Astrocyte of the spinal cord (primary cell): ENCODE measurements at regions not wholly inside any gene's neighbourhood (a gene's known extent, or its start where the extent isn't known, plus 50 kb on each side); places are given as distances from the start of the nearest gene placed in this dataset.

Experiments
- DNase-seq: peaks from one replicate; pipeline ENCODE4 v3.0.0; 2011; ENCODE audit warnings: low read depth, low spot score
- H3K4me3 ChIP-seq: 2 replicates; pipeline ENCODE4 v1.5.1; 2011; ENCODE audit warnings: low read depth, mild to moderate bottlenecking, low read length, moderate library complexity
- in situ Hi-C: cut with HindIII; loops from 2 replicates; pipeline ENCODE4 v1.10.0; 2017; ENCODE audit warnings: low sequenced_read_pairs
- TF ChIP-seq, protein P1 (sequence below): IDR thresholded peaks from 2 replicates; pipeline ENCODE4 v1.5.1; 2012; ENCODE audit warnings: low read depth, mild to moderate bottlenecking, low read length, inconsistent platforms

GRCh38 chr3:184652465-184652864 is 59.4 kb downstream of the MAGEF1 start:
- in situ Hi-C loops, result no loop called here
- TF ChIP-seq, protein P1, sequence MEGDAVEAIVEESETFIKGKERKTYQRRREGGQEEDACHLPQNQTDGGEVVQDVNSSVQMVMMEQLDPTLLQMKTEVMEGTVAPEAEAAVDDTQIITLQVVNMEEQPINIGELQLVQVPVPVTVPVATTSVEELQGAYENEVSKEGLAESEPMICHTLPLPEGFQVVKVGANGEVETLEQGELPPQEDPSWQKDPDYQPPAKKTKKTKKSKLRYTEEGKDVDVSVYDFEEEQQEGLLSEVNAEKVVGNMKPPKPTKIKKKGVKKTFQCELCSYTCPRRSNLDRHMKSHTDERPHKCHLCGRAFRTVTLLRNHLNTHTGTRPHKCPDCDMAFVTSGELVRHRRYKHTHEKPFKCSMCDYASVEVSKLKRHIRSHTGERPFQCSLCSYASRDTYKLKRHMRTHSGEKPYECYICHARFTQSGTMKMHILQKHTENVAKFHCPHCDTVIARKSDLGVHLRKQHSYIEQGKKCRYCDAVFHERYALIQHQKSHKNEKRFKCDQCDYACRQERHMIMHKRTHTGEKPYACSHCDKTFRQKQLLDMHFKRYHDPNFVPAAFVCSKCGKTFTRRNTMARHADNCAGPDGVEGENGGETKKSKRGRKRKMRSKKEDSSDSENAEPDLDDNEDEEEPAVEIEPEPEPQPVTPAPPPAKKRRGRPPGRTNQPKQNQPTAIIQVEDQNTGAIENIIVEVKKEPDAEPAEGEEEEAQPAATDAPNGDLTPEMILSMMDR, result no peak
- no peak overlapping the region for H3K4me3 ChIP-seq
- DNase-seq, result no peak

GRCh38 chr3:184651904-184652303 is 60.0 kb downstream of the MAGEF1 start:
- H3K4me3 ChIP-seq, result no peak overlapping the region
- in situ Hi-C loops, result no loop called here
- TF ChIP-seq, protein P1, result no peak
- no peak for DNase-seq

- H3K4me3 ChIP-seq, result no peak overlapping the region
- in situ Hi-C loops, result no loop called here
- TF ChIP-seq, protein P1, result no peak
- DNase-seq, result no peak
Observed at GRCh38 chr3:184648636-184649035, 63.2 kb downstream of the MAGEF1 start.

DNA sequence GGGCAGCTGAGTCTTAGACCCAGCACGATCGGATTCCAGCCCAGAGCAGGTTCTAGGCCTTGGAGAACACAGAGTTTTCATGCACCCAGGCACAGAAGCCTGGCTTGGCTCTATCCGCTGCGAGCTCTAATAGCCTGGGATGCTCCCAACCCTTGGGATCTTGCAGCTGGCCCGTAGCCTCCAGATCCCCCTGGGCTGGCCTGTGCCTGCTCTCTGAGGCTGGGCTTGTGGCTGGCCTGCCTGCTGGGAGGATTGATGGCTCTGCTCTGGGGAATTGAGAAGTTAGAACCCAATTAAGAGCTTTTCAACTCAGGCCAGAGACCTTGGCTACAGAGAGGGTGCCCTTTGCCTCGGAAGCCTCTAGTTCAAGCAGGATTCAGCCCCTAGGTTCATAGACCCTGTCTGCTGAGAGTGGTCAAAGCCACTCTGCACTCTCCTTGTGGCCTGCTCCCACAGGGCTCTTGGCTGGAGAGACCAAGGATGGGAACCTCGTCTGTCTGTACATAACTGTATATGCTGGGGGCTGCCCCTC is 64.4 kb downstream of the MAGEF1 start:
- TF ChIP-seq, protein P1, result no peak
- H3K4me3 ChIP-seq, result no peak overlapping the region
- in situ Hi-C loops, result no loop called here
- DNase-seq, result no peak

DNA sequence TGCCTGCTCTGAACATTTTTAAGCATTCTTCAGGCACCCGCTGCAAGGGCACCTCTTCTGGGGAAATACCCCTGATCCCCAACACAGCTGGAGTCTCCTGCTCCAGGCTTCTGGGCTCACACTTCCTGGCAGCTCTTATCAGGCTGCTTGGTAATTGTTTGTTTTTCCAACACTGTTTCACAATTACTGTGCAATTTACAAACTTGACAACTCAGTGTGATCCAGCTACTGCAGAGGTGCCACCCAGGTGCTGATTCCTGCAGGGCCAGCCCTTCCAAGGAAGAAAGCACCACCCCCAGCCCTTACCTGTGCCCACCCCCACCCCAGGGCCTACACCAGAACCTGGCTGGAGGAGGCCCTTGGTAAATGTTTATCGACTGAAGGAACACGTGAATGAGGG is 66.5 kb downstream of the MAGEF1 start:
- TF ChIP-seq, protein P1, result no peak
- DNase-seq, result no peak
- no peak overlapping the region for H3K4me3 ChIP-seq
- in situ Hi-C loops, result no loop called here

GRCh38 chr3:184643442-184643841 is 68.4 kb downstream of the MAGEF1 start:
- DNase-seq, result no peak
- no peak overlapping the region for H3K4me3 ChIP-seq
- in situ Hi-C loops, result no loop called here
- TF ChIP-seq, protein P1, result no peak
